ENCODE measurements at regions not wholly inside any gene's neighbourhood (a gene's known extent, or its start where the extent isn't known, plus 50 kb on each side); places are given as distances from the start of the nearest gene placed in this dataset.

DNA sequence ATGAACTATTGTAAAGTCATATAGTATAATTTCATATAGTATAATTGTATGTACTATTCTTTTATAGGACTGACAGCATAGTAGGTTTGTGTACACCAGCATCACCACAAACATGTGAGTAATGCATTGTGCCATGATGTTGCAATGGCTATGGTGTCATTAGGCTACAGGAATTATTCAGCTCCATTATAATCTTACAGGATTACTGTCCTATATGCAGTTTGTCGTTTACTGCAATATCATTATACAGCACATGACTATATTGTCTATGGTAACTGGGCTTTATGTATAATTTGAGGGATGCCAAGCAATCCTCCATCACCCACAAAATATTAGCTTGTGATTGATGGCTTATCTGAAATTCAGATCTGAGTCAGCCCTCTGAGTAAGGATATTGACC is 54.2 kb upstream of the PBX1 start:
- Histone ChIP-seq H3K27ac (ENCODE audit: low read depth, low read length) (no peak overlapping the region), H3K36me3 (ENCODE audit: control insufficient read depth in 1 of 2, insufficient read depth in 2 of 2, low read length in 2 of 2) (no peaks in the 10 kb centered on the region), H3K4me1 (ENCODE audit: control insufficient read depth in 1 of 2, insufficient read depth in 2 of 2, low read length in 2 of 2) (no peaks in the 10 kb centered on the region), H2AFZ (ENCODE audit: low read depth, low read length, poor library complexity, severe bottlenecking) (no peak overlapping the region), H3K4me2 (ENCODE audit: low read length) (no peak overlapping the region), H3K79me2 (ENCODE audit: insufficient read depth, low read length) (no peaks in the 10 kb centered on the region), H3K27me3 (ENCODE audit: insufficient read depth, low read length) (no peaks in the 10 kb centered on the region; the same call in 1 of the 2 replicates), H3K4me3 (replicated peaks in 1 of 2; ENCODE audit: low read depth in 1 of 2, low read length in 2 of 2) (no peak overlapping the region), H3K9me2 (ENCODE audit: insufficient read depth) (no peaks in the 10 kb centered on the region), H3K9ac (ENCODE audit: low read length) (no peak overlapping the region), H4K20me1 (ENCODE audit: insufficient read depth) (no peaks in the 10 kb centered on the region), H3K9me3 (ENCODE audit: control insufficient read depth in 1 of 2, insufficient read depth in 1 of 2, low read depth in 1 of 2, low read length in 2 of 2) (no peaks in the 10 kb centered on the region)
- no peak for TF ChIP-seq POLR2A (IDR thresholded peaks at IDR 0.05; ENCODE audit: borderline replicate concordance, extremely low read depth, insufficient read depth, insufficient read length)
- TF ChIP-seq, protein P1, sequence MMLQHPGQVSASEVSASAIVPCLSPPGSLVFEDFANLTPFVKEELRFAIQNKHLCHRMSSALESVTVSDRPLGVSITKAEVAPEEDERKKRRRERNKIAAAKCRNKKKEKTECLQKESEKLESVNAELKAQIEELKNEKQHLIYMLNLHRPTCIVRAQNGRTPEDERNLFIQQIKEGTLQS (IDR thresholded peaks at IDR 0.05): no peak
- no peak for TF ChIP-seq SIN3A (IDR thresholded peaks at IDR 0.05; ENCODE audit: low read depth)
- TF ChIP-seq ZFX (IDR thresholded peaks at IDR 0.05): no peak
- TF ChIP-seq YY1 (IDR thresholded peaks at IDR 0.05; ENCODE audit: extremely low read depth, insufficient replicate concordance, low read depth, low read length): no peak
- TF ChIP-seq CBX3 (IDR thresholded peaks at IDR 0.05; ENCODE audit: low read depth): no peak
- TF ChIP-seq POLR2AphosphoS5 (IDR thresholded peaks at IDR 0.05; ENCODE audit: low read depth, low read length): no peak
- TF ChIP-seq, protein P2, sequence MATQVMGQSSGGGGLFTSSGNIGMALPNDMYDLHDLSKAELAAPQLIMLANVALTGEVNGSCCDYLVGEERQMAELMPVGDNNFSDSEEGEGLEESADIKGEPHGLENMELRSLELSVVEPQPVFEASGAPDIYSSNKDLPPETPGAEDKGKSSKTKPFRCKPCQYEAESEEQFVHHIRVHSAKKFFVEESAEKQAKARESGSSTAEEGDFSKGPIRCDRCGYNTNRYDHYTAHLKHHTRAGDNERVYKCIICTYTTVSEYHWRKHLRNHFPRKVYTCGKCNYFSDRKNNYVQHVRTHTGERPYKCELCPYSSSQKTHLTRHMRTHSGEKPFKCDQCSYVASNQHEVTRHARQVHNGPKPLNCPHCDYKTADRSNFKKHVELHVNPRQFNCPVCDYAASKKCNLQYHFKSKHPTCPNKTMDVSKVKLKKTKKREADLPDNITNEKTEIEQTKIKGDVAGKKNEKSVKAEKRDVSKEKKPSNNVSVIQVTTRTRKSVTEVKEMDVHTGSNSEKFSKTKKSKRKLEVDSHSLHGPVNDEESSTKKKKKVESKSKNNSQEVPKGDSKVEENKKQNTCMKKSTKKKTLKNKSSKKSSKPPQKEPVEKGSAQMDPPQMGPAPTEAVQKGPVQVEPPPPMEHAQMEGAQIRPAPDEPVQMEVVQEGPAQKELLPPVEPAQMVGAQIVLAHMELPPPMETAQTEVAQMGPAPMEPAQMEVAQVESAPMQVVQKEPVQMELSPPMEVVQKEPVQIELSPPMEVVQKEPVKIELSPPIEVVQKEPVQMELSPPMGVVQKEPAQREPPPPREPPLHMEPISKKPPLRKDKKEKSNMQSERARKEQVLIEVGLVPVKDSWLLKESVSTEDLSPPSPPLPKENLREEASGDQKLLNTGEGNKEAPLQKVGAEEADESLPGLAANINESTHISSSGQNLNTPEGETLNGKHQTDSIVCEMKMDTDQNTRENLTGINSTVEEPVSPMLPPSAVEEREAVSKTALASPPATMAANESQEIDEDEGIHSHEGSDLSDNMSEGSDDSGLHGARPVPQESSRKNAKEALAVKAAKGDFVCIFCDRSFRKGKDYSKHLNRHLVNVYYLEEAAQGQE (IDR thresholded peaks at IDR 0.05; ENCODE audit: low read depth): no peak
- no peak for TF ChIP-seq SP1 (IDR thresholded peaks at IDR 0.05; ENCODE audit: low read depth)
- no peak for TF ChIP-seq ELF1 (IDR thresholded peaks at IDR 0.05; ENCODE audit: borderline replicate concordance, low read depth)
- TF ChIP-seq, protein P3, sequence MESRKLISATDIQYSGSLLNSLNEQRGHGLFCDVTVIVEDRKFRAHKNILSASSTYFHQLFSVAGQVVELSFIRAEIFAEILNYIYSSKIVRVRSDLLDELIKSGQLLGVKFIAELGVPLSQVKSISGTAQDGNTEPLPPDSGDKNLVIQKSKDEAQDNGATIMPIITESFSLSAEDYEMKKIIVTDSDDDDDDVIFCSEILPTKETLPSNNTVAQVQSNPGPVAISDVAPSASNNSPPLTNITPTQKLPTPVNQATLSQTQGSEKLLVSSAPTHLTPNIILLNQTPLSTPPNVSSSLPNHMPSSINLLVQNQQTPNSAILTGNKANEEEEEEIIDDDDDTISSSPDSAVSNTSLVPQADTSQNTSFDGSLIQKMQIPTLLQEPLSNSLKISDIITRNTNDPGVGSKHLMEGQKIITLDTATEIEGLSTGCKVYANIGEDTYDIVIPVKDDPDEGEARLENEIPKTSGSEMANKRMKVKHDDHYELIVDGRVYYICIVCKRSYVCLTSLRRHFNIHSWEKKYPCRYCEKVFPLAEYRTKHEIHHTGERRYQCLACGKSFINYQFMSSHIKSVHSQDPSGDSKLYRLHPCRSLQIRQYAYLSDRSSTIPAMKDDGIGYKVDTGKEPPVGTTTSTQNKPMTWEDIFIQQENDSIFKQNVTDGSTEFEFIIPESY (IDR thresholded peaks at IDR 0.05; ENCODE audit: extremely low read depth, insufficient replicate concordance, low read length): no peak
- no peak for TF ChIP-seq FOSL1 (IDR thresholded peaks at IDR 0.05; ENCODE audit: low read depth)
- no peak for TF ChIP-seq JUND (IDR thresholded peaks at IDR 0.05)
- TF ChIP-seq MAX (IDR thresholded peaks at IDR 0.05): no peak
- TF ChIP-seq ZNF274 (IDR thresholded peaks at IDR 0.05; ENCODE audit: low read depth, low read length): no peak
- TF ChIP-seq RAD21 (IDR thresholded peaks at IDR 0.05; ENCODE audit: low read depth): no peak
- no peak for TF ChIP-seq TCF7L2 (IDR thresholded peaks at IDR 0.05; ENCODE audit: borderline replicate concordance, extremely low read depth, insufficient read depth, insufficient read length)
- ATAC-seq: no peak
- BruUV-seq (replicated peaks): no TSS peak
- POLR2A ChIA-PET: no interaction called here
- DNase-seq (ENCODE audit: low read depth, low spot score): no peak
- RAD21 ChIA-PET (ENCODE audit: low non-redundant PET in 1 of 2, low total read pairs in 2 of 2, uncharacterized antibody in 2 of 2, unreplicated experiment in 2 of 2): no interaction called here
- intact Hi-C loops (cut with micrococcal nuclease): loop anchor here (10.0 kb wide), 1 partner anchor 60 kb away; no protein-coding TSS in a partner anchor
- CTCF ChIA-PET: no interaction called here

All from HCT116 (cell line).